NCI-H128 (cell line): ENCODE measurements at regions not wholly inside any gene's neighbourhood (a gene's known extent, or its start where the extent isn't known, plus 50 kb on each side); places are given as distances from the start of the nearest gene placed in this dataset.

ENCODE experiments used
- DNase-seq: peaks from one replicate; lab custom pipeline; 2025; ENCODE audit not compliant: unreplicated experiment; lab: John Stamatoyannopoulos, UW

DNA sequence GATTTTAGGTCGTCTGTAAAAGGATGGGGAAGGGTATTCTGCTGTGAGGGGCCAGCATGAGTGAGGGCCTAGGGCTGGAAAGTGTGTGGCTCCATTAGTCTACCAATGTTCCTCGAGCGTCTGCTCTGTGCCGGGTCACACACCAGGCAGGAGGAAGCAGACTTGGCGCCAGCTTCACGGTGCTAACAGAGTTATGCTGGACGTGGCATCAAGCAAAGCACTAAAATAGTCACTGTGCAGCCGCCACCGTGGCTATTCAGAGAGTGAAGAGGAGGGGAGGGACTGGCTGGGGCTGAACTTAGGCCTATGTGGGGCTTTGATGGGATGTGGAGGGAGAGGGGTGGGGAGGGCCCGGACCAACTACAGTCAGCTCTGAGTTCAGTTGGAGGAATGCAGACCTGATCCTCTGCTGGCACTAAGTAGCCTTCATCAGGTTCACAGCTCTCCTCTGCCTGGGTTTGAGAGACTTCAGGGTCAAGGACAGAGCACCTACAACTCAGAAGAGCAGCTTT lies 83.9 kb upstream of the MSX1 start:
- DNase-seq, result no peak

DNA sequence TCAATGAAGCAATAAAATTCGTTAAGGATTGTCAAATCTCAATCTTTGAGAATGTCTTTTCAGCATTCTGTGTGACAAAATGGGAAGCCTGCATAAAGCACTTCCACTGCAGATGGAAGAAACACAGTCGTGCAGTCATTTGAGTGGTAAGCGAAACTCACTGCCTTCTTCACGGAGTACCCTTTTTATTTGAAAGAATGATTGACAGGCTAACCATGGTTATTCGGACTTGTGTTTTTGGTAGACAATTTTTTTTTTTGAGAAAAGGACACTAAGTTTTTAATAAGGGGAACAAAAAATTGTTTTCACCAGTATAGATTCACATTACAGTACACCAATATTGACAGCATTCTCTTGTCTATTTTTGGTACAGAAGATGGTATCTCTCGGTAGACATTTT lies 86.9 kb upstream of the MSX1 start:
- DNase-seq, result no peak

DNA sequence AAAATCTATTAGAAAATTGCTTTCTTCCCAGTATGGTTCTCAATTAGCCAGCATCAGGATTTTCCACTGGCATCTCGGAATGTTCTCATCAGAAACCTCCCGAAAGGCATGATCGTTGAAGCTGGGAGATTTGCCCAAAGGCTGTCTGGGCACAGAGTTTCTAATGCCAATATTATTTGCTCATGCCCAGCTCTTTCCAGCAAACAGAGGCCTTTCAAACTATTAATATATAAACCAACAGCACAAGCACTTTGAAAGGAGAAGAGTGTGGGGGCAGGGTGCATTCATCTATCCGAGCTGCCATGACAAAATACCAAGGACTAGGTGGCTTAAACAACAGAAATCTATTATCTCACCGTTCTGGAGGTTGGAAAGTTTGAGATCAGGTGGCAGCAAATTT lies 88.3 kb upstream of the MSX1 start:
- DNase-seq, result no peak

DNA sequence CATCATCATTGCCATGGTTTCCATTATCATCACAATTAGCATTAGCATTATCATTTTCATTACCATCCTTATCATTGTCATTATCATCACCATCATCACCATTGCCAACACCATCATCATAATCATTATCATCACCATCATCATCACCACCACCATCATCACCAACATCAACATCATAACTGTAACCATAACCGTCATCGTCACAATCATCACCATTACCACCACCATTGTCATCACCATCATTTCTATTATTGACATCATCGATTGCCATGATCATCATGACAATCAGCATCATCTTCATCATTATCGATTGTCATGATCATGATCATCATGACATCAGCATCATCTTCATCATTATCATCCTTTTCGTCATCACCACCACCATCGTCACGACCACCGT lies 88.9 kb upstream of the MSX1 start:
- no peak for DNase-seq

DNA sequence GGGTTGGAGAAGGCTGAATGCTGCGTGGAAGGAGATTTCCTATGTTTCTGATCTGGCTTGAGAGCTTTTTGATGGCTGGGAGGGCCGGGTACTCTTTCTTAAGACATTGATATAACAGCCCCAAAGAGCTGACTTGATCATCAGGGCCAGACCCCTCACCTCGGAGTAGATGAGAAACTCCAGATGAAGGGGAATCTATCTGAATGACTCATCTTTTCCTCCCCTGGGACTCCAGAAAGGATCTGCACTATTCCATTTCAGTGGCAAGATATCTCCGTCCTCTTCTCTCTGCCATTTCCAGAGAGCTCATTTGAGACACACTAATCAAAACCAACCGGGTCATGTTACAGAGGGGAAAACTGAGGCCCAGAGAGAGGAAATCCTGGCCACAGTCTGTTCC lies 92.9 kb upstream of the MSX1 start:
- DNase-seq, result no peak

DNA sequence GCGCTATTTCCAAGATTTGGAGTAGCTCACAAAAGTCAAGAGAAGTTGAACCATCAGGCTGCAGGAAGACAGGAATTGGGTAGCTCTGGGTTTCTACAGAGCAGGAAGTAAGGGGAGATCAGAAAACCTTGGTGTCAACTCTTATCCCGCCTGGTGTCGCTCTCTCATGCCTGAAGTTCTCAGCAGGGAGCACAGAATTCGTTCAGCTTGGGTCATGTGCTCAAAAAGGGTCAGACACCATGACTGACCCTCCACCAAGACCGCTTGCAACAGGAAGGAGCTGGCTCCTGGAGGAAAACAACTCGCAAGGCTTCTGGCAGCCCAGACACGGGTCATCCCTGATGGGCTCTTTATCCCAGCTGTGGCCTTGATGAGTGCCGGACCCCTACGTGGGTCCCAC lies 93.7 kb upstream of the MSX1 start:
- DNase-seq, result no peak

DNA sequence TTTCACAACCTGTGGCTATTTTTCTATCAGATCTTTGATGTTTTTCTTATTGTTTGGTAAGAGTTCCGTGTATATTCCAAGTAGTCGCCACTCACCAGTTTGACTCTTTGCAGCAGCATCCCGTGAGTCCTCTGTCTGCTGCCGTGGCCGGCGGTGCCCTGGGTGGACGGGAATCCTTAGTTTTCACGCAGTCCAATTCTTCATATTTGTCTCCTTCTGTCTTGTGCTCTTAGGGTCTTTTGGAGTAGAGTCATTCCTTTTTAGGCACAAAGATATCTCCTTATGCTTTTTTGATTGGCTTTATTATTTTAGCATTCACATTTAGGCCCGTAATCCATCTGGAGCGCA lies 94.9 kb upstream of the MSX1 start:
- no peak for DNase-seq

DNA sequence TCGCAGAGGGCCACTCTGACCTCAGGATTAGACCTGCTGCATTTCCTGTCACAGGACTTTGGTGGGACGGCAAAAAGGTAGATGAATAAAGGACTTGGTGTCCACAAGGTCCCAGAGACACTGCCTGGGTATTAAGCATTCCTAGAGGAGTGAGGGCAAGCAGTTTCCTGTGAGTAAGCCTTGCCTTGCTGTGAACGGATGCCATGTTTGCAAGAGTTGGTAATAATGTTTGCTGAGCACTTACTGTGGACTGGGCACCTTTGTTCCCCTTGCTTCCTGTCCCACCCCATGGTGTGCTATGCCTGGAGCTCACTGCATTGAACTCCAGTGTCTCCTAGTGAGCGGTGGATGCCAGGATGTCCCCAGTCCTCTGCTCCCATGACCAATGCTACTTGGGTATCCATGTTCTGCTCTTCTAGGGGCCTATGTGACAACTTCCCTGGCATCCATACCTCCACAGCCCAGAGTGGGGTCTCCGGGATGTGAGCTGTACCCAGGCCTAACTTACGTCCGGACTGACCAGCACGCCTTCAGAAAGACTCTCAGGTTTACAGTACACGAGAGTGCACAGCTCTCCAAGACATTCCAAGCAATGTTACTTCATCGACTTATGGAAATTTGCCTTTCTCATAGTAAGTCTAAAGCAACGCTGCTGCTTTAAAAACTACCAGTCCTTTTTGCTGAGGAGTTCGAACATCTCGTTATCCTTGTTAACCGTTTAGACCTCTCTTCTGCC lies 95.5 kb upstream of the MSX1 start:
- DNase-seq, result no peak

DNA sequence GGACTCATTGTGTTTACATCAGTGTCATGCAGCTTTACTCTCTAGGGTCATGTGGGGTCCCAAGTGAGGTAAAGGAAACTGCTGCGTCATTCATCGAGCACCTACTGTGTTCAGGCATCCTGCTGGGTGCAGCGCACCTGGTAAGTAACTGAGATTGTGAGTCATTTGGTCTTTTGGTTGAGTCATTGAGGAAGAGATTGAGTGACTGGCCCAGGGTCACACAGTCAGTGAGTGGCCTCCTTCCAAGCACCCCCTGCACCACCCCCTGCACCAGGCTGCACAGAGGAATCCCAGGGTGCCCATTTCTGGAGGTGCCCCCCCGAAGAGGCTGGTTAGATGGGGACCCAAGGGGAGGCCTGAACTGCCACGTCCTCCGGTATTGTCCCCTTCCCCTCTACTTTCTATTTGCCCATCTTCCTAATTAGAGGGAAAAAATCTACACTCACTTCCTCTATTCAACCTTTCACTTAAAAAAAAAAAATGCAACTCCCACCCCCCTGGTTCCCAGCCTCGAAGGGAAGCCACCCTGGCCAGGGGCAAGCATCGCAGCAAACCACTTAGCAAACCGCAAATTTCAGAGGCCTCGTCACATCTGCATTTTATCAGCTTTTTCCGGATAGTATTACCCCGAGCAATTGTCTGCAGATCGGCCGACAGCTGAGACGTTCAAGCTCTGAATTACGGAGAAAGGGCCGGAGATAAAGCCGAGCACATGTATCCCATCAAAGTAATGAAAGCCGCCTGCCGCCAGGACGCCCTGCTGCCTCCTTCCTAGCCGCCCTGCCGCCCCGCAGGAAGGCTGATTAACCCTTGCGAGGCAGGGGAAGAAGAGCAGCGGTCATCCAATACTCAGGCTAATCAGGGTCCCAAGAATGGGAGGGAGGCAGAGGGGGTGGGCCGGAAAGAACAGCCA lies 96.3 kb upstream of the MSX1 start:
- DNase-seq, result no peak

DNA sequence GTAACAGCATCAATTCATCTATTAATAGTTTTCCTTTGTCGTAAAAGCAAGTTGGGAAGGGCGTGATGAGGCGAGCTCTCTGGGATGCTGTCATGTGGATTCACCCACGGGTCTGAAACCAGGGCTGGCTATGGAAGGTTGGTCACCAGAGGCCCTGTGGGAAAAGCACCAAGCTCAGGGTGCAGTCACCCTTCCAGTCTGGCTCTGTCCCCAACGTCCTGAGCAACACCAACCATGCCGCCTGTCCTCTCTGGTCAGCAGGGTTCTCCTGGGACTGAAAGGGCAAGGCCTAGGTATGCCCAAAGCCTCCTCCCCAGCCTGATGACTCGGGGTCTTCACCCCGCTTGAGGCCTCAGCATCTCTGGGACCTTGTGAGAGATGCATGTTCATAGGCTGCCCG lies 97.2 kb upstream of the MSX1 start:
- no peak for DNase-seq

DNA sequence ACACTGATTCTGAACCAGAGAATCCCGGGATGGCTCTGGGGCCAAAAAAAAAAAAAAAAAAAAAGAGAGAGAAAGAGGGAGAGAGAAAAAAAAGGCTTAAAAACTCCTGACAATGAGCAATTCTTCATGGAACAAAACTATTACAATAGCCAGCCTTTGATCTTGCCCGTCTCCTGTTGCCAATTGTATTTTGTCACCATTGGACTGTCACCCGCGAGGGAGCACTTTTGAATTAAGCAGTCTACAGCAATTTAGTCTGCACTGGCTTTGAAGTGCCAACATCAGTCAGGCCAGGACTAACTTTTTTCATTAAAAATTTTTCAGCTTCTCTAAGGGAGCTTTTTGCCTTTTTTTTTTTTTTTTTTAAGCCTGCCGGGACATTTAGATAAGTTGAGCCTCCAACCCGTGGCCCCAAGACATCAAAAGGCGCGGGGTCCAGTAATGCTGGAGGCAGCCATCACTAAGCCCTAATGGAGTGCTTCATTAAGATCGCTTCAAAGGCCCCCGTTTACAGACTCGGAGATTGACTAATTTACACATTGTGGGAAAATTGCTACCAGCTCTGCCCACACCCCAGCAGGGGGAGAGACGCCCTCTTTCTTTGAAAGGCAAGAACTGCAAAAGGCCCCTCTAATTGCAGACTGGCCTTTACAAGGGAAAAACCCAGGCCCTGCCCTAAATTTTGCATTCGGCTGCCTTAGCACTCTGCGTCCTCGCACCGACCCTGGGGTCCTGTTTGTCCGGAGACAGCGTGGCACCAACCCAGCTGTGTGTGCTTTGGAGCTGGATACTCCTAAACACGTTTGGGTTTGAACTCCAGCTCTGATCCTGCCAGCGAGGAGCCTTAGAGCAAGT lies 98.1 kb upstream of the MSX1 start:
- no peak for DNase-seq

DNA sequence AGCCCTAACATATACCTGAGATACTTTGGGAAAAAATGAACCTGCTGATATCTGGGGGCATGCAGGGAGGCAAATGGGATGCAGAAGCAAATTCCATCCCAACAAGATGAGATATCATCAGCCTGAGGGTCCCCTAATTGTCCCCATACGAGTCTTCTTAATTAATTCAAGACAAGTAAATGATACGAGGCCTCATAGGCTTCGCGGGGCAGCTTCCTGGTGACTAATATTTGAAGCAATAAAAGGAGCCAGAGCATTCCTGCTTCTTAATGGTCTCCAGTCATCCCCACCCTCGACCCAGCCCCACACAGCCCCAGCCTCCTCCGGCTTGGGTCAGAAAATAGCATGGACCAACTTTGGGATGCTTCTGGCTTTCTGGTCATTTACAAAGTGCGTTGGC lies 99.6 kb upstream of the MSX1 start:
- no peak for DNase-seq

DNA sequence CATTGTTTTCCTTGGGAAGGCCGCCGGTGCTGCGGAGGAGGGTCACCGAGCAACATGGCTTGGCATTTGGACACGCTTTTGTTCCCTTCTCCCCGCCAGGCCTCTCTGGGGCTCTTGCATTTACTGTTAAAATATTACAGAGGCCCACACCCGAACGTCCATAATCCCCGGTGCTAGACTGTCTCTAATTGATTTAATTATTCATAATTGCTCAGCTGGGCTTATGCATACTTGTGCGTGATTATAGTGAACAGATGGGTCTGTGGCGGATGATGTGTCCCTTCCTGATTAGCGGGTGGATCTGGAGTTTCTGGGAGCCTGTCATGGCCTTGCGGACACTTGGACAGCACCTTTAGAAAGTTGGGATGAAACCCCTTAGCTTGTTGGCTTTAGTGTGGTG lies 100.2 kb upstream of the MSX1 start:
- DNase-seq, result no peak

DNA sequence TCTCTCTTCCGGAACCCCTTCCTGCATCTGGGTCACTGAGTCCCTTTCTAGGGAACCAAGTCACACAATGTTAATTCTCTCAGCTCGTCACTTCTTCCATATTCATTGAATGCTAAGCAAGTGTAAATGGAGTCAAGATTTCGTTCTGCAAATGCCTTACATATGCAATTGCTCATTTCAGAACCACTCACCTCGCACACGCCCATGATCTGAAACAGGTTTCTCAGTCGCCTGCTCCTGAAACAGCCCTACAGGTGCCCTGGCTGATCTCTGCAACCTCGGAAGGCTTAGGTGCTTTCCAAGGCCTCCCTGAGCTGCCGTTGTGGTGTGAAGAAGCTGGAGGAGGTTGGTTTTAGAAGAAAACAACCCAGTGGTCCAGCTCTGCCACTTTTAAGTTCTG lies 100.8 kb upstream of the MSX1 start:
- DNase-seq, result no peak

DNA sequence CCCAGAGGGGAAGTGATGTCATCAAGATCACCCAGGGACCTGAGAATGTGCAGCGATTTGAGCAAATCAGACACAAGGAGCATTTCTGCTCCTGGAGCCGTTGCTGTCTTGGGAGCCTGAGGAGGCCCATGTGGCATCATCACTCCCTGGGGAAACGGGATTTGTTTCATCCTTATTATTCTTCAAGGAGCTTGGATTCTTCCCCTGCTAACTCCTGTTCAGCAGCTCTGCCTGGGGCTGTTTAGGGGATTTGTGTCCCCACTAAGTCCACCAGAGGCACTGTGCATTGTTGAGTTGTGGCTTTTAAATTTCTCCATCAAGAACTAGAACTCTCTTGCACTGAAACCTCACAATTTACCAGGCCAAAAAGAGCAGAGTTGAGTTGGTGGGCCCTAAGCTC lies 104.2 kb upstream of the MSX1 start:
- no peak for DNase-seq

DNA sequence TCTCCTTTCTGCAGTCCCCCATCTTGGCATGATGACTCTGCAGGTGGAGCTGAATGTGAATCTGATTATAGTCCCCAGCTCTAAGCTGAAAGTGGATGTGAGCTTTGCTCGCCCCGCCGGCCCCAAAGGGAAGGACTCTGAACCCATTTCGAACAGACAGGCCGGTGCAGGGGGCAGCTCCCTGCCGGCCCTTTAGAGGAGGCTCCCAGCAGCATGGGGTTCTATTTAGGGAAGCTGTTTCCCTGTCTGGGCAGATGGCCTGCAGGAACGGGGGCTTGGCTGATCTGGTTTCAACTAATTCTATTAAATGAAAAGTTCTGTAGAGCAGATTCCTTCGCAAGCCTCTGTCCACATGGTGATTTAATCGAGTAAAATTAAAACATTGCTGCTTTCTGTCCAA lies 104.8 kb upstream of the MSX1 start:
- DNase-seq, result no peak

DNA sequence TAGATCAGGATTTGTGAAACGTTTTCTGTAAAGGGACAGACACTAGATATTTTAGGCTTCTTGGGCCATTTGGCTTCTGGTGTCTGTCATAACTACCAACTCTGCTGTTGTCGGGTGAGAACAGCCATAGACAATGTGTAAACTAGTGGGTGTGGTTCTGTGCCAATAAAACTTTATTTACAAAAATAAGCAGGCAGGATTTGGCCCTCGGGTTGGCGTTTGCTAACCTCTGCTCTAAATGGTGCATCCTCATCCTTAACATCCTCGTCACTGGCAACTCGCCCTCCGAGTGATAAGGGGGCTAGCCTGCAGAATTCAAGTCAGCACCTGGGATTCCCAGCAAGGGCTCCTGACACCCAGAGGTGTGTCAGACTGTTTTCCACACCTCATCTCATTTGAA lies 105.8 kb upstream of the MSX1 start:
- no peak for DNase-seq

DNA sequence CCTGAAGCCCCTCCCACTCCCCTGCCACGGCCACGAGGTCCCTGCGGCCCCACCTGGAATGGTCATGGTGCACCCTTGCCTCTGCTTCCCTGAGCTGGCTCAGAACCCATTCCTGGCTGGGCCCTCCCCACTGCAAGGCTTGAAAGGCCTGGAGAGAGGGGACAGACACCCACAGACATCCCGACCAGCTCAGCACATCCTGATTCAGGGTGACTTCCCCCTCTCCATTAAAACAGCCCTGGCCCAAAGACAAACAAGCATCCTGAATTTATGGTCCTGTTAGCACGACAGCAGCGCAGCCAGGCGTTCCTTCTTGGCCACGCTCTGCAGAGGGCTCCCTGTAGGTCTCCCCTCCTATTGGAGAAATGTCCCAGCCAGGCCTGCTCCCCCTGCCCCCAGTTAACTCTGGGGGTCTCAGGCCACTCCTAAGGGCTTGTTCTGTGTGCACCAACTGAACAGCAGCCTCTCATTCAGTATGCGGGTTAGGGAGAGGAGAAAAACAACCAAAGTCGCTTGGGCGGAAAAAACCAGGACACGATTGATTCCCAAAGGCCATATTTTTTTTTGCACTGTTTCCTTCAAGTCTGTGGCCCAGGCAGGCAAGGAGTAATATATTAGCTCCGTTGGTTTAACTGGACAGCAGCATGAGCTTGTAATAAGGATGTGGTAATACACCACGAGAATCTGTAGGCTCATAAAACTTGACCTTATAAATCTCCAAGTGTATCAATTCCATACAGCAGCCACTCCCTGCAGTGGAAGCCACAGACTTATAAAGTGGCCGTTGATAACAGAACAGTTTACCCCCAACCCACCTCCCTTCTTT lies 106.7 kb upstream of the MSX1 start:
- DNase-seq, result no peak

DNA sequence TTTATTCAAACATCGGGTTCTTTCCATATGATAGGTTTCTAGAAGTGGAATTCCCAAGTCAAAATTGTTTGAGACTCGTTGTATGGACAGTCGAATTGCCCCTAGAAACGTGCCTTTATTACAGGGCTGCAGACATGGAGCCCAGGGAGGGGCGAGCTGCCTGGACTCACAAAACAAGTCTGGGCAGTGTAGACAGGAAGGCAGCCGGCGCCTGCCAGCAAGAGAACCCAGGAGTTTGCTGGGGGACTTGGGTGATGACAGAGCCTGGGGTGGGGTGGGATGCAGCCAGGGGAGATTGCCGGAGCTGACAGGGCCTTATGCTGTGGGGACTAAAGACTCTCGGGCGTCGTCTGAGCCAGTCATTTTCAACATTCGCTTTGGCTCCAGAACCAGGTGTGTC lies 107.4 kb upstream of the MSX1 start:
- DNase-seq, result no peak

DNA sequence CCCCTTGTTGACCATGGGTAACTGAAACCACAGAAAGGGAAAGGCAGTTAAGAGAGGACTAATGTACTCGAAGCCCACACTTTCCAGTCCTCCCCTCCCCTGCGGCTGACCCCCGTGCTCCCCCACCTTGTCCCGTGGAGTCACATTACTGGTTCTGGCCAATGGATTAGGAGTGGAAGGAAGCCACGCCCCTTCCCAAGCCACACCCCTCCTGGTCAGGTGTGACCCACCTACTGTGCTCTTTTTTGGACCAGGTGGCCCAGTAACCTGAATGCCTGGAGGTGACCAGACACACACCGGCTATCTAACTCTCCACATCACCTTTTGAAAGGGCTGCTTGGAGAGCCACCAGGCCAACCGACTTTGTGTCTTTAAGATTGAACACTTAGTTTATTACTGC lies 109.3 kb upstream of the MSX1 start:
- DNase-seq, result no peak

DNA sequence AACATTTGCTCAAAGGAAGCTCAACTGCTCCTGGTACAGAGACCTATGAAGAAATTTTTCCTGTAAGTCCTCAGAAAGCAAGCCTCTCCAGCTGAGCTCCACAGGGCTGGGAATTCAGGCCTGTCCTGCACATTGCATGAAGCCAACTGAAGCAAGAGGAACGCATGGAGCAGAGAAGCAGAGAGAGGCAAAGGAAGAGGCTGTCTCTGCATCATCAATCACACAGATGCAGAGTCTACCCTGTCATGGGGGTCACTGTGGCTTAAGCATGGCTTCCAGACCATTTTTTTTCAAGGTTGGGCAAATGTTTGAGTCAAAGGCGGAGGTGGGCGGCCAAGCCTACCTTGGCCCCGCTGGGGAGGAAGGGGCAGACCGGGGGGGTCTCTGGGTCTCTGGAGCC lies 110.3 kb upstream of the MSX1 start:
- no peak for DNase-seq
